ENCODE measurements at regions not wholly inside any gene's neighbourhood (a gene's known extent, or its start where the extent isn't known, plus 50 kb on each side); places are given as distances from the start of the nearest gene placed in this dataset.

- no peak for DNase-seq (ENCODE audit: low read depth)
- no peak overlapping the region for H3K4me3 ChIP-seq (ENCODE audit: low read depth, low read length)
- no peak for TF ChIP-seq POLR2A (IDR thresholded peaks at IDR 0.05; ENCODE audit: extremely low read depth, insufficient read length)
- no peak for TF ChIP-seq MYC (IDR thresholded peaks at IDR 0.05; ENCODE audit: low read depth, low read length)
- TF ChIP-seq, protein P1, sequence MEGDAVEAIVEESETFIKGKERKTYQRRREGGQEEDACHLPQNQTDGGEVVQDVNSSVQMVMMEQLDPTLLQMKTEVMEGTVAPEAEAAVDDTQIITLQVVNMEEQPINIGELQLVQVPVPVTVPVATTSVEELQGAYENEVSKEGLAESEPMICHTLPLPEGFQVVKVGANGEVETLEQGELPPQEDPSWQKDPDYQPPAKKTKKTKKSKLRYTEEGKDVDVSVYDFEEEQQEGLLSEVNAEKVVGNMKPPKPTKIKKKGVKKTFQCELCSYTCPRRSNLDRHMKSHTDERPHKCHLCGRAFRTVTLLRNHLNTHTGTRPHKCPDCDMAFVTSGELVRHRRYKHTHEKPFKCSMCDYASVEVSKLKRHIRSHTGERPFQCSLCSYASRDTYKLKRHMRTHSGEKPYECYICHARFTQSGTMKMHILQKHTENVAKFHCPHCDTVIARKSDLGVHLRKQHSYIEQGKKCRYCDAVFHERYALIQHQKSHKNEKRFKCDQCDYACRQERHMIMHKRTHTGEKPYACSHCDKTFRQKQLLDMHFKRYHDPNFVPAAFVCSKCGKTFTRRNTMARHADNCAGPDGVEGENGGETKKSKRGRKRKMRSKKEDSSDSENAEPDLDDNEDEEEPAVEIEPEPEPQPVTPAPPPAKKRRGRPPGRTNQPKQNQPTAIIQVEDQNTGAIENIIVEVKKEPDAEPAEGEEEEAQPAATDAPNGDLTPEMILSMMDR (IDR thresholded peaks at IDR 0.05; ENCODE audit: low read depth, low read length): no peak
- TF ChIP-seq, protein P2, sequence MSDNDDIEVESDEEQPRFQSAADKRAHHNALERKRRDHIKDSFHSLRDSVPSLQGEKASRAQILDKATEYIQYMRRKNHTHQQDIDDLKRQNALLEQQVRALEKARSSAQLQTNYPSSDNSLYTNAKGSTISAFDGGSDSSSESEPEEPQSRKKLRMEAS (IDR thresholded peaks at IDR 0.05; ENCODE audit: low read depth, low read length): no peak
Measured at GRCh38 chr6:113288409-113288808, 568.7 kb upstream of the MARCKS start.

DNA sequence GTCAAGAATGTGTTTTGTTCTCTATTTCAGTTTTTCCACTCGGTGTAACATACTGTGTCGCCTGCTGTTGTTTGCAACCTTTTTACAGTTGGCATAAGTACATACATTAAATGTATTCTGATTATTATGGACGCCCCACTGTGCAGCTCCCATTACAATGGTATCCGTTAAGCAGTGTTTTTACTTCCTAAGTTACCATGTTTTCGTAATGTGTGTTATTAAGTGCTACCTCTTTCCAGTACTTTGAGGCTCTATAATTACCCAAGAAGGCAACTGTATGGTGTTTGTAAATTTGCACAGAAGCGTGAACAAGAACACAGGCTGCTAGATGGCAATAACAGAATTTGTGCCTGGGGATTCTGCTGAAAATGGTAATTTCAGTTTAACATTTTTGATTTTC is 568.0 kb upstream of the MARCKS start:
- no peak overlapping the region for H3K4me3 ChIP-seq (ENCODE audit: low read depth, low read length)
- TF ChIP-seq, protein P1 (IDR thresholded peaks at IDR 0.05; ENCODE audit: low read depth, low read length): no peak
- TF ChIP-seq POLR2A (IDR thresholded peaks at IDR 0.05; ENCODE audit: extremely low read depth, insufficient read length) (no peak), MYC (IDR thresholded peaks at IDR 0.05; ENCODE audit: low read depth, low read length) (no peak)
- TF ChIP-seq, protein P2 (IDR thresholded peaks at IDR 0.05; ENCODE audit: low read depth, low read length): no peak
- DNase-seq (ENCODE audit: low read depth): no peak

DNA sequence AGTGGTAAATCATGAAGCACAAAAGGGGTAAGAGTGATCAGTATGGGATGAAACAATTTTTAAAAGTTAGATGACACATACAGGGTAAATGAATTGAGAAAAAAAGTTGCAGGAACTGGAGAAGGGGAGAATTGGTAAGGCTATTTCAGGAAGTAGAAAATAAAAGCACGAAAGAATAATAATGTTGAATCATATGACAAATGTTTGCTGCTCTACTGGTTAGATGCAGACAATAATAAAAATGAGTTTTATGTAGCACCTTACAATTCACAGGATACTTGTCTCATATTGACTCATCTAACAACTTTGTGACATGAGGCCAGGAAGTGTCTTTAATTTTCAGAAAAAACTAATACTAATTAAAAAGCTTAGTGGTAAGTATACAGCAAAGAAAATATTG is 566.5 kb upstream of the MARCKS start:
- DNase-seq (ENCODE audit: low read depth): no peak
- no peak overlapping the region for H3K4me3 ChIP-seq (ENCODE audit: low read depth, low read length)
- no peak for TF ChIP-seq MYC (IDR thresholded peaks at IDR 0.05; ENCODE audit: low read depth, low read length)
- no peak for TF ChIP-seq POLR2A (IDR thresholded peaks at IDR 0.05; ENCODE audit: extremely low read depth, insufficient read length)
- TF ChIP-seq, protein P2 (IDR thresholded peaks at IDR 0.05; ENCODE audit: low read depth, low read length): no peak
- TF ChIP-seq, protein P1 (IDR thresholded peaks at IDR 0.05; ENCODE audit: low read depth, low read length): no peak

DNA sequence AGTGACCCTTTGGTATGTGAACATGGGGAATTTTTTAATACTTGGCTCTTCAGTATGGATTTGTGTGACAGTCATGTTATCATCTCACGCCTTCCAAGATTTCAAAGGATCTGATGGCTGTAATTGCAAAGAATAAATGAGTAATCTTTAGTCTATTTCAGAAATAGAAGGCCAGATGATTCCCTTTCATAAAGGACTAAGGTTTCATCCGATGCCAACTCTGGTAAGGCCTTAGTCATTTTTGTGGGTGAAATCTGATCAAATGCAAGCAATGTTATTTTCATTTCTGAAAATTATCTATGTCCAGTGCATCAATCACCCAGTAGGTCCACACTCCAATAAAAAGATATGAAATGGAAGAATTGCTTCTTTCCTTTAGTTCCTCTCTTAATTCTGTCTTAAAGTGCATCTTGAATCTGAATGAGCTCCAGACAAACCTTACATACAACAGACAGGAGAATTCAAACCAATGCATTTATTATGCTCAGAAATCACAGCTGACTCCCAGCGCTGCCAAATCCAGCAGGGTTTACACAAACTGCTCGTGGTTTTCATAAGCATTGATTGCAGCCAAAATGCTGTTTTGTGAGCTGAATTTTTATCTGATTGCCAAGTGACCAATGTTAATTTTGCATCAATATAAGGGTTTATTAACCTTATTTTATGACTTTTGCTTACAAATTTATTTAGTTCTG is 565.2 kb upstream of the MARCKS start:
- TF ChIP-seq, protein P1 (IDR thresholded peaks at IDR 0.05; ENCODE audit: low read depth, low read length): no peak
- TF ChIP-seq MYC (IDR thresholded peaks at IDR 0.05; ENCODE audit: low read depth, low read length) (no peak), POLR2A (IDR thresholded peaks at IDR 0.05; ENCODE audit: extremely low read depth, insufficient read length) (no peak)
- no peak for DNase-seq (ENCODE audit: low read depth)
- no peak overlapping the region for H3K4me3 ChIP-seq (ENCODE audit: low read depth, low read length)

- DNase-seq (ENCODE audit: low read depth): no peak
- no peak overlapping the region for H3K4me3 ChIP-seq (ENCODE audit: low read depth, low read length)
- TF ChIP-seq POLR2A (IDR thresholded peaks at IDR 0.05; ENCODE audit: extremely low read depth, insufficient read length): no peak
- TF ChIP-seq MYC (IDR thresholded peaks at IDR 0.05; ENCODE audit: low read depth, low read length): no peak
- TF ChIP-seq, protein P1 (IDR thresholded peaks at IDR 0.05; ENCODE audit: low read depth, low read length): no peak
- TF ChIP-seq, protein P2 (IDR thresholded peaks at IDR 0.05; ENCODE audit: low read depth, low read length): no peak
Measured at GRCh38 chr6:113292646-113293422, 564.3 kb upstream of the MARCKS start.

Measured in NB4 (cell line).